ENCODE measurements at regions not wholly inside any gene's neighbourhood (a gene's known extent, or its start where the extent isn't known, plus 50 kb on each side); places are given as distances from the start of the nearest gene placed in this dataset.

DNA sequence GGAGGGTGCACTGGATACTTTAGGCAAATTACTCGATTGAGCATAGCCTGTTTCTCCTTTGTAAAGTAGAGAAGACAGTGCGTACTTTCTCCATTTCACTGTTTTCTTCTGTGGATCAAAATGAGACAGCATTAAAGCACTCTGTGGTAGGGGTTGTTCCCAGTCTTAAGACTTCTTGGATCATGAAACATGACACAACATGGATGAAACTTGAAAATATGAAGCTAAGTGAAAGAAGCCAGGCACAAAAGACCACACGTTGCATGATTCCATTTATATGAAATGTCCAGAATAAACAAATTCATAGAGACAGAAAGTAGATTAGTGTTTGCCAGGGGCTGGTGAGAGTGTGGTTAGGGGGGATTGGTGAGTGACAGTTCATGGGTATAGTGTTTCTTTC is 61.8 kb upstream of the MED9 start:
- TF ChIP-seq, protein P1, sequence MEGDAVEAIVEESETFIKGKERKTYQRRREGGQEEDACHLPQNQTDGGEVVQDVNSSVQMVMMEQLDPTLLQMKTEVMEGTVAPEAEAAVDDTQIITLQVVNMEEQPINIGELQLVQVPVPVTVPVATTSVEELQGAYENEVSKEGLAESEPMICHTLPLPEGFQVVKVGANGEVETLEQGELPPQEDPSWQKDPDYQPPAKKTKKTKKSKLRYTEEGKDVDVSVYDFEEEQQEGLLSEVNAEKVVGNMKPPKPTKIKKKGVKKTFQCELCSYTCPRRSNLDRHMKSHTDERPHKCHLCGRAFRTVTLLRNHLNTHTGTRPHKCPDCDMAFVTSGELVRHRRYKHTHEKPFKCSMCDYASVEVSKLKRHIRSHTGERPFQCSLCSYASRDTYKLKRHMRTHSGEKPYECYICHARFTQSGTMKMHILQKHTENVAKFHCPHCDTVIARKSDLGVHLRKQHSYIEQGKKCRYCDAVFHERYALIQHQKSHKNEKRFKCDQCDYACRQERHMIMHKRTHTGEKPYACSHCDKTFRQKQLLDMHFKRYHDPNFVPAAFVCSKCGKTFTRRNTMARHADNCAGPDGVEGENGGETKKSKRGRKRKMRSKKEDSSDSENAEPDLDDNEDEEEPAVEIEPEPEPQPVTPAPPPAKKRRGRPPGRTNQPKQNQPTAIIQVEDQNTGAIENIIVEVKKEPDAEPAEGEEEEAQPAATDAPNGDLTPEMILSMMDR (IDR thresholded peaks at IDR 0.05) = no peak
- no peak for TF ChIP-seq POLR2A (IDR thresholded peaks at IDR 0.05)
